ENCODE measurements at regions not wholly inside any gene's neighbourhood (a gene's known extent, or its start where the extent isn't known, plus 50 kb on each side); places are given as distances from the start of the nearest gene placed in this dataset.

- WGBS (ENCODE audit: missing lambda C conversion rate), result 55% methylated on average over 9 of the region's 22 CpGs
- POLR2A ChIA-PET, result no interaction called here
- Histone ChIP-seq H3K27ac (no peak overlapping the region), H3K9me3 (no peaks in the 10 kb centered on the region), H3K4me1 (no peaks in the 10 kb centered on the region), H3K4me2 (no peak overlapping the region), H3K4me3 (no peak overlapping the region)
- DNase-seq (ENCODE audit: low read depth in 1 of 2, low spot score in 1 of 2), result no peak
- TF ChIP-seq TP53 (CRISPR knock-in tag; IDR thresholded peaks at IDR 0.05) (no peak), HES2 (IDR thresholded peaks at IDR 0.05) (no peak), CBX2 (IDR thresholded peaks at IDR 0.05; ENCODE audit: borderline replicate concordance, low read depth) (no peak), NFE2L2 (conservative IDR thresholded peaks at IDR 0.05; ENCODE audit: low read length) (no peak), GATA3 (IDR thresholded peaks at IDR 0.05; ENCODE audit: borderline replicate concordance) (no peak), HOXA7 (CRISPR knock-in tag; IDR thresholded peaks at IDR 0.05) (no peak)
- ATAC-seq, result no peak
- FAIRE-seq, result no peak
- CTCF ChIA-PET, result interaction anchor here (0.9 to 1.5 kb wide), 3 partner anchors 10 to 518 kb away, joined by 3 to 4 read pairs (median 3); no protein-coding TSS in a partner anchor
Observed at GRCh38 chr1:2891923-2892448, 90.5 kb upstream of the TTC34 start.

DNA sequence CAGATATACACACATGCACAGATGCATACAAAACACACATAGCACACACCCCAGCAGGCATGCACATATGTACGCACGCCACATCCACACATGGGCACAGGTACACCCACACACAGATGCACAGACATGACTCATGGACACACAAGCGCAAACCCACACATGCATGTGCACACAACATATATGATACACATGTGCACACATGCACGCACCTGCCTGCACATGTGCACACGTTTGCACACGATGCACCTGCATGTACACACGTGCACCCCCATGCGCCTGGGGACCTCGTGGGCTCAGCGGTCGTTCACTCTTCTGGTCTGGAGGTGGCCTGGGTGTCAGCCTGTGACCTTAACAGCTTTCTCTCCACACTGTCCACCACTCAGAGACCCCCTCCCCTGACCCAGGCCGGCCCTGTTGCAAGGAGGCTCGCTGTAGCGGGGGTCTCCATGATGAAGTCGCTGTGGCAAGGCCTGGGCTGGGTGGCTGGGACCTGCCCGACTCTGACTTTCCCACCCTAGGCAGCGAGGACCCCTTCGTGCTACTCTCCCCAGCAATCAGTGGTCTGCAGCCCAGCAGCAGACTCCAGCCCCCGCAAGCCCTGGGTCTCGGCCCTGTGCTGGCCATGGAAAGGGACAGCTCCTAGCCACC is 92.1 kb upstream of the TTC34 start:
- no peak overlapping the region for H3K27ac ChIP-seq
- H3K9me3 ChIP-seq, result no peaks in the 10 kb centered on the region
- 16% methylated on average over 12 of the region's 20 CpGs for WGBS (ENCODE audit: missing lambda C conversion rate)
- H3K4me3 ChIP-seq, result no peak overlapping the region
- ChIA-PET POLR2A (no interaction called here), CTCF (no interaction called here)
- FAIRE-seq (no peak), DNase-seq (ENCODE audit: low read depth in 1 of 2, low spot score in 1 of 2) (no peak), ATAC-seq (no peak)
- no peak for TF ChIP-seq ATOH8 (CRISPR knock-in tag; IDR thresholded peaks at IDR 0.05; ENCODE audit: low read depth)
- no peak for TF ChIP-seq HOXB5 (CRISPR knock-in tag; IDR thresholded peaks at IDR 0.05)
- no peak for TF ChIP-seq RARB (CRISPR knock-in tag; IDR thresholded peaks at IDR 0.05)
- no peak for TF ChIP-seq ZC3H11A (IDR thresholded peaks at IDR 0.05)
- no peak for TF ChIP-seq KDM5A (IDR thresholded peaks at IDR 0.05)
- TF ChIP-seq CBX2 (IDR thresholded peaks at IDR 0.05; ENCODE audit: borderline replicate concordance, low read depth), result no peak
- TF ChIP-seq RAD21 (conservative IDR thresholded peaks at IDR 0.05 in 1 of 2, IDR thresholded peaks at IDR 0.05 in 1 of 2), result no peak
- no peak for TF ChIP-seq NPAS2 (CRISPR knock-in tag; IDR thresholded peaks at IDR 0.05; ENCODE audit: borderline replicate concordance)
- TF ChIP-seq EHMT2 (IDR thresholded peaks at IDR 0.05; ENCODE audit: low read depth), result no peak
- TF ChIP-seq ZNF302 (CRISPR knock-in tag; IDR thresholded peaks at IDR 0.05), result no peak
- TF ChIP-seq FOSB (CRISPR knock-in tag; IDR thresholded peaks at IDR 0.05), result no peak
- TF ChIP-seq NFE2L2 (conservative IDR thresholded peaks at IDR 0.05; ENCODE audit: low read length), result no peak
- TF ChIP-seq HMGXB4 (CRISPR knock-in tag; IDR thresholded peaks at IDR 0.05; ENCODE audit: borderline replicate concordance), result no peak
- TF ChIP-seq MAX (IDR thresholded peaks at IDR 0.05), result no peak
- TF ChIP-seq CHD2 (IDR thresholded peaks at IDR 0.05; ENCODE audit: low read length, partially characterized antibody), result no peak
- TF ChIP-seq CBX8 (IDR thresholded peaks at IDR 0.05), result no peak
- no peak for TF ChIP-seq HOXA7 (CRISPR knock-in tag; IDR thresholded peaks at IDR 0.05)
- no peak for TF ChIP-seq JUN (IDR thresholded peaks at IDR 0.05)
- TF ChIP-seq RNF2 (IDR thresholded peaks at IDR 0.05; ENCODE audit: borderline replicate concordance, low read depth), result no peak
- no peaks in the 10 kb centered on the region for H3K4me1 ChIP-seq
- no peak overlapping the region for H3K4me2 ChIP-seq

Data from A549 (cell line).